ENCODE measurements at regions not wholly inside any gene's neighbourhood (a gene's known extent, or its start where the extent isn't known, plus 50 kb on each side); places are given as distances from the start of the nearest gene placed in this dataset.

GRCh38 chr10:131795761-131796160, 105.0 kb upstream of the PPP2R2D start:
- Histone ChIP-seq H3K9ac (replicated peaks; ENCODE audit: extremely low read depth, insufficient read depth, low read length) (no peak overlapping the region), H2AFZ (ENCODE audit: low read depth, low read length) (no peak overlapping the region), H3K4me3 (replicated peaks in 1 of 3; ENCODE audit: insufficient read depth in 1 of 3, low read depth in 1 of 3, low read length in 3 of 3) (no peak overlapping the region), H3K27me3 (ENCODE audit: control insufficient read depth in 2 of 2, insufficient read depth in 2 of 2, low read length in 2 of 2) (no peaks in the 10 kb centered on the region), H3K9me3 (replicated peaks; ENCODE audit: control insufficient read depth, insufficient read depth, low read length) (peaks cover 2% of the 10 kb centered on the region), H3K27ac (ENCODE audit: insufficient read depth, low read depth, low read length) (no peak overlapping the region), H3K4me1 (ENCODE audit: control insufficient read depth, extremely low read depth, insufficient read depth, low read length) (no peaks in the 10 kb centered on the region), H4K20me1 (replicated peaks; ENCODE audit: control insufficient read depth, extremely low read depth, insufficient read depth, low read length) (no peaks in the 10 kb centered on the region), H3K79me2 (ENCODE audit: control insufficient read depth, insufficient read depth, low read length) (no peaks in the 10 kb centered on the region), H3K36me3 (ENCODE audit: control insufficient read depth in 2 of 2, extremely low read depth in 1 of 2, insufficient read depth in 2 of 2, low read length in 2 of 2) (no peaks in the 10 kb centered on the region), H3K9me1 (replicated peaks; ENCODE audit: control insufficient read depth, extremely low read depth, insufficient read depth, low read length) (no peaks in the 10 kb centered on the region), H3K4me2 (ENCODE audit: insufficient read depth, low read length) (no peak overlapping the region)
- no peak for TF ChIP-seq FOS (IDR thresholded peaks at IDR 0.05; ENCODE audit: borderline replicate concordance, insufficient read depth, low read length)
- no peak for TF ChIP-seq GATA2 (IDR thresholded peaks at IDR 0.05; ENCODE audit: insufficient read depth, insufficient read length, low read depth, low read length)
- no peak for TF ChIP-seq MYC (IDR thresholded peaks at IDR 0.05; ENCODE audit: low read depth, low read length)
- intact Hi-C loops (cut with micrococcal nuclease): no loop called here
- dilution Hi-C loops (cut with MboI; ENCODE audit: extremely low pct_ligation_motif_present, low sequenced_read_pairs): no loop called here
- CTCF ChIA-PET: no interaction called here
- no TSS peak for BruUV-seq (replicated peaks)
- POLR2A ChIA-PET: no interaction called here
- no peak for FAIRE-seq
- DNase-seq (ENCODE audit: low read depth, low spot score): no peak

GRCh38 chr10:131797626-131798025, 103.2 kb upstream of the PPP2R2D start:
- Histone ChIP-seq H3K36me3 (ENCODE audit: control insufficient read depth in 2 of 2, extremely low read depth in 1 of 2, insufficient read depth in 2 of 2, low read length in 2 of 2) (no peaks in the 10 kb centered on the region), H3K9me1 (replicated peaks; ENCODE audit: control insufficient read depth, extremely low read depth, insufficient read depth, low read length) (no peaks in the 10 kb centered on the region), H3K79me2 (ENCODE audit: control insufficient read depth, insufficient read depth, low read length) (no peaks in the 10 kb centered on the region), H4K20me1 (replicated peaks; ENCODE audit: control insufficient read depth, extremely low read depth, insufficient read depth, low read length) (no peaks in the 10 kb centered on the region), H2AFZ (ENCODE audit: low read depth, low read length) (no peak overlapping the region), H3K4me1 (ENCODE audit: control insufficient read depth, extremely low read depth, insufficient read depth, low read length) (no peaks in the 10 kb centered on the region), H3K4me3 (replicated peaks in 1 of 3; ENCODE audit: insufficient read depth in 1 of 3, low read depth in 1 of 3, low read length in 3 of 3) (no peak overlapping the region), H3K27ac (ENCODE audit: insufficient read depth, low read depth, low read length) (no peak overlapping the region), H3K27me3 (ENCODE audit: control insufficient read depth in 2 of 2, insufficient read depth in 2 of 2, low read length in 2 of 2) (no peaks in the 10 kb centered on the region), H3K9me3 (replicated peaks; ENCODE audit: control insufficient read depth, insufficient read depth, low read length) (peaks cover 2% of the 10 kb centered on the region), H3K4me2 (ENCODE audit: insufficient read depth, low read length) (no peak overlapping the region), H3K9ac (replicated peaks; ENCODE audit: extremely low read depth, insufficient read depth, low read length) (no peak overlapping the region)
- BruUV-seq (replicated peaks): no TSS peak
- DNase-seq (ENCODE audit: low read depth, low spot score): no peak
- TF ChIP-seq CTCF (IDR thresholded peaks at IDR 0.05; ENCODE audit: extremely low read depth in 1 of 2, insufficient read depth in 1 of 2, low read depth in 1 of 2, low read length in 2 of 2) (no peak), POLR2AphosphoS5 (IDR thresholded peaks at IDR 0.05; ENCODE audit: insufficient read depth, low read depth, low read length) (no peak), JUN (IDR thresholded peaks at IDR 0.05; ENCODE audit: borderline replicate concordance, insufficient read depth, insufficient read length, low read depth) (no peak), GATA2 (IDR thresholded peaks at IDR 0.05; ENCODE audit: insufficient read depth, insufficient read length, low read depth, low read length) (no peak), MYC (IDR thresholded peaks at IDR 0.05; ENCODE audit: low read depth, low read length) (no peak)
- no peak for FAIRE-seq
- dilution Hi-C loops (cut with MboI; ENCODE audit: extremely low pct_ligation_motif_present, low sequenced_read_pairs) (no loop called here), intact Hi-C loops (cut with micrococcal nuclease) (no loop called here)
- ChIA-PET POLR2A (no interaction called here), CTCF (no interaction called here)
